Effector memory CD8-positive, alpha-beta T cell (primary cell): ENCODE measurements at regions not wholly inside any gene's neighbourhood (a gene's known extent, or its start where the extent isn't known, plus 50 kb on each side); places are given as distances from the start of the nearest gene placed in this dataset.

Experiments used
- ATAC-seq: fragments of 150-1000 bp; cut with Tn5 transposase; replicated peaks from 2 replicates; pipeline ENCODE4 v1.10.0; 2021; ENCODE audit warnings: mild to moderate bottlenecking, moderate library complexity
- DNase-seq, 3 experiments: peaks; one replicate each; pipeline ENCODE4 v3.0.0; 2021
- H3K27ac Mint-ChIP-seq, 2 donors: one replicate each; pipeline ENCODE4 v1.8.0; 2022; ENCODE audit warnings: mild to moderate bottlenecking in 2 of 2, mixed read lengths in 2 of 2, moderate library complexity in 2 of 2
- H3K27me3 Mint-ChIP-seq, 2 donors: one replicate each; pipeline ENCODE4 v1.8.0; 2022; ENCODE audit warnings: mixed read lengths in 2 of 2
- H3K36me3 Mint-ChIP-seq: one replicate; pipeline ENCODE4 v1.8.0; 2022; ENCODE audit warnings: mild to moderate bottlenecking, moderate library complexity, mixed read lengths; ENCODE audit not compliant: insufficient read depth
- H3K4me1 Mint-ChIP-seq, 2 donors: one replicate each; pipeline ENCODE4 v1.8.0; 2022; ENCODE audit warnings: low read depth in 2 of 2, mixed read lengths in 2 of 2
- H3K4me3 Mint-ChIP-seq, 2 donors: one replicate each; pipeline ENCODE4 v1.8.0; 2022; ENCODE audit warnings: mild to moderate bottlenecking in 2 of 2, mixed read lengths in 2 of 2, moderate library complexity in 2 of 2
- H3K9me3 Mint-ChIP-seq, 2 donors: one replicate each; pipeline ENCODE4 v1.8.0; 2022; ENCODE audit warnings: mixed read lengths in 2 of 2

GRCh38 chr10:9733766-9734165 is 1283.9 kb upstream of the CELF2 start:
- H3K36me3 Mint-ChIP-seq: no peaks in the 10 kb centered on the region
- H3K27me3 Mint-ChIP-seq: no peaks in the 10 kb centered on the region
- peaks cover 0 to 4% of the 10 kb centered on the region in 2 donors for H3K9me3 Mint-ChIP-seq
- no peak overlapping the region for H3K27ac Mint-ChIP-seq
- ATAC-seq (no peak), DNase-seq (no peak)
- no peaks in the 10 kb centered on the region for H3K4me1 Mint-ChIP-seq
- H3K4me3 Mint-ChIP-seq: no peak overlapping the region

GRCh38 chr10:9734218-9734617 is 1283.5 kb upstream of the CELF2 start:
- ATAC-seq (no peak), DNase-seq (no peak)
- no peak overlapping the region for H3K27ac Mint-ChIP-seq

GRCh38 chr10:9735731-9736130 is 1281.9 kb upstream of the CELF2 start:
- ATAC-seq (no peak), DNase-seq (no peak)
- H3K27ac Mint-ChIP-seq: no peak overlapping the region
- peaks cover 0 to 2% of the 10 kb centered on the region in 2 donors for H3K9me3 Mint-ChIP-seq
- H3K27me3 Mint-ChIP-seq: no peaks in the 10 kb centered on the region
- no peaks in the 10 kb centered on the region for H3K4me1 Mint-ChIP-seq
- H3K36me3 Mint-ChIP-seq: no peaks in the 10 kb centered on the region
- no peak overlapping the region for H3K4me3 Mint-ChIP-seq

More at GRCh38 chr10:9734218-9734617, 1283.5 kb upstream of the CELF2 start:
- Mint-ChIP-seq H3K4me1 (no peaks in the 10 kb centered on the region), H3K9me3 (peaks cover 0 to 2% of the 10 kb centered on the region in 2 donors), H3K36me3 (no peaks in the 10 kb centered on the region), H3K4me3 (no peak overlapping the region), H3K27me3 (no peaks in the 10 kb centered on the region)

GRCh38 chr10:9743639-9744038 is 1274.0 kb upstream of the CELF2 start:
- Mint-ChIP-seq H3K4me3 (no peak overlapping the region), H3K4me1 (no peaks in the 10 kb centered on the region), H3K27me3 (no peaks in the 10 kb centered on the region), H3K36me3 (no peaks in the 10 kb centered on the region), H3K9me3 (no peaks in the 10 kb centered on the region), H3K27ac (no peak overlapping the region)
- DNase-seq: no peak
- ATAC-seq: no peak

- H3K9me3 Mint-ChIP-seq: no peaks in the 10 kb centered on the region
- H3K27me3 Mint-ChIP-seq: no peaks in the 10 kb centered on the region
- no peaks in the 10 kb centered on the region for H3K4me1 Mint-ChIP-seq
- H3K36me3 Mint-ChIP-seq: no peaks in the 10 kb centered on the region
- no peak for ATAC-seq
- no peak overlapping the region for H3K4me3 Mint-ChIP-seq
- H3K27ac Mint-ChIP-seq: no peak overlapping the region
- no peak for DNase-seq
Measured at GRCh38 chr10:9745158-9745557, 1272.5 kb upstream of the CELF2 start.

- peaks cover 8 to 14% of the 10 kb centered on the region in 2 donors for H3K9me3 Mint-ChIP-seq
- no peak overlapping the region for H3K4me3 Mint-ChIP-seq
- H3K36me3 Mint-ChIP-seq: no peaks in the 10 kb centered on the region
- H3K27ac Mint-ChIP-seq: no peak overlapping the region
- H3K27me3 Mint-ChIP-seq: no peaks in the 10 kb centered on the region
- ATAC-seq (no peak), DNase-seq (no peak)
- no peaks in the 10 kb centered on the region for H3K4me1 Mint-ChIP-seq
Measured at GRCh38 chr10:9757176-9757575, 1260.5 kb upstream of the CELF2 start.

- ATAC-seq (no peak), DNase-seq (no peak)
- peaks cover 8 to 13% of the 10 kb centered on the region in 2 donors for H3K9me3 Mint-ChIP-seq
- no peak overlapping the region for H3K27ac Mint-ChIP-seq
- no peak overlapping the region for H3K4me3 Mint-ChIP-seq
- H3K4me1 Mint-ChIP-seq: no peaks in the 10 kb centered on the region
- no peaks in the 10 kb centered on the region for H3K36me3 Mint-ChIP-seq
- no peaks in the 10 kb centered on the region for H3K27me3 Mint-ChIP-seq
Measured at GRCh38 chr10:9759596-9759995, 1258.1 kb upstream of the CELF2 start.

- DNase-seq: no peak
- no peak overlapping the region for H3K4me3 Mint-ChIP-seq
- H3K27me3 Mint-ChIP-seq: no peaks in the 10 kb centered on the region
- no peak overlapping the region for H3K27ac Mint-ChIP-seq
- no peak for ATAC-seq
- H3K36me3 Mint-ChIP-seq: no peaks in the 10 kb centered on the region
- no peaks in the 10 kb centered on the region for H3K4me1 Mint-ChIP-seq
- peaks cover 7 to 12% of the 10 kb centered on the region in 2 donors for H3K9me3 Mint-ChIP-seq
Measured at GRCh38 chr10:9762966-9763656, 1254.6 kb upstream of the CELF2 start.

- Mint-ChIP-seq H3K27ac (no peak overlapping the region), H3K9me3 (peaks cover 0 to 8% of the 10 kb centered on the region in 2 donors), H3K27me3 (no peaks in the 10 kb centered on the region), H3K4me1 (no peaks in the 10 kb centered on the region), H3K4me3 (no peak overlapping the region), H3K36me3 (no peaks in the 10 kb centered on the region)
- DNase-seq (no peak), ATAC-seq (no peak)
Measured at GRCh38 chr10:9766762-9767161, 1250.9 kb upstream of the CELF2 start.

- H3K4me1 Mint-ChIP-seq: no peaks in the 10 kb centered on the region
- H3K27ac Mint-ChIP-seq: no peak overlapping the region
- no peaks in the 10 kb centered on the region for H3K27me3 Mint-ChIP-seq
- H3K36me3 Mint-ChIP-seq: no peaks in the 10 kb centered on the region
- ATAC-seq (no peak), DNase-seq (no peak)
- H3K4me3 Mint-ChIP-seq: no peak overlapping the region
- H3K9me3 Mint-ChIP-seq: peaks cover 6 to 17% of the 10 kb centered on the region in 2 donors
Measured at GRCh38 chr10:9781666-9782065, 1236.0 kb upstream of the CELF2 start.

- Mint-ChIP-seq H3K4me3 (no peak overlapping the region), H3K4me1 (no peaks in the 10 kb centered on the region), H3K27ac (no peak overlapping the region), H3K9me3 (peaks cover 3 to 17% of the 10 kb centered on the region in 2 donors), H3K27me3 (no peaks in the 10 kb centered on the region), H3K36me3 (no peaks in the 10 kb centered on the region)
- ATAC-seq: no peak
- no peak for DNase-seq
Measured at GRCh38 chr10:9786101-9786500, 1231.6 kb upstream of the CELF2 start.

GRCh38 chr10:9786576-9786975 is 1231.1 kb upstream of the CELF2 start:
- H3K9me3 Mint-ChIP-seq: peaks cover 3 to 17% of the 10 kb centered on the region in 2 donors
- no peaks in the 10 kb centered on the region for H3K36me3 Mint-ChIP-seq
- no peaks in the 10 kb centered on the region for H3K27me3 Mint-ChIP-seq
- ATAC-seq: no peak
- no peak overlapping the region for H3K4me3 Mint-ChIP-seq
- H3K27ac Mint-ChIP-seq: no peak overlapping the region
- no peak for DNase-seq
- H3K4me1 Mint-ChIP-seq: no peaks in the 10 kb centered on the region

GRCh38 chr10:9789996-9790395 is 1227.7 kb upstream of the CELF2 start:
- DNase-seq: no peak
- H3K4me1 Mint-ChIP-seq: no peaks in the 10 kb centered on the region
- H3K27ac Mint-ChIP-seq: no peak overlapping the region
- no peaks in the 10 kb centered on the region for H3K27me3 Mint-ChIP-seq
- peaks cover 0 to 7% of the 10 kb centered on the region in 2 donors for H3K9me3 Mint-ChIP-seq
- no peaks in the 10 kb centered on the region for H3K36me3 Mint-ChIP-seq
- no peak for ATAC-seq
- no peak overlapping the region for H3K4me3 Mint-ChIP-seq

- Mint-ChIP-seq H3K27ac (no peak overlapping the region), H3K4me3 (no peak overlapping the region), H3K36me3 (no peaks in the 10 kb centered on the region), H3K27me3 (no peaks in the 10 kb centered on the region), H3K4me1 (no peaks in the 10 kb centered on the region), H3K9me3 (peaks cover 4 to 7% of the 10 kb centered on the region in 2 donors)
- DNase-seq (no peak), ATAC-seq (no peak)
Measured at GRCh38 chr10:9792181-9792580, 1225.5 kb upstream of the CELF2 start.
